ENCODE measurements at regions not wholly inside any gene's neighbourhood (a gene's known extent, or its start where the extent isn't known, plus 50 kb on each side); places are given as distances from the start of the nearest gene placed in this dataset.
"Not testable (repeated sequence)": the region's sequence is repeated elsewhere in the genome, so short reads cannot be mapped to it uniquely, and the experiment has no call there.

GRCh38 chr20:4469910-4470309 is 216.3 kb upstream of the PRNP start:
- no peak for TF ChIP-seq CTCF (IDR thresholded peaks at IDR 0.05; ENCODE audit: control extremely low read depth, extremely low read depth, low read depth, missing control alignments)
- CTCF ChIA-PET: no interaction called here
- POLR2A ChIA-PET: no interaction called here
- no peak for DNase-seq (ENCODE audit: extremely low spot score)

GRCh38 chr20:4468114-4468513 is 218.1 kb upstream of the PRNP start:
- no peak for DNase-seq (ENCODE audit: extremely low spot score)
- POLR2A ChIA-PET: no interaction called here
- no peak for TF ChIP-seq CTCF (IDR thresholded peaks at IDR 0.05; ENCODE audit: control extremely low read depth, extremely low read depth, low read depth, missing control alignments)
- CTCF ChIA-PET: interaction anchor here (1.0 kb wide), 1 partner anchor 12 kb away, joined by 3 read pairs; no protein-coding TSS in a partner anchor

- no peak for DNase-seq (ENCODE audit: extremely low spot score)
- ChIA-PET POLR2A (interaction anchor here (0.6 kb wide), 1 partner anchor 123 kb away, joined by 6 read pairs; no protein-coding TSS in a partner anchor), CTCF (interaction anchor here (1.2 kb wide), 1 partner anchor 12 kb away, joined by 3 read pairs; no protein-coding TSS in a partner anchor)
- no peak for TF ChIP-seq CTCF (IDR thresholded peaks at IDR 0.05; ENCODE audit: control extremely low read depth, extremely low read depth, low read depth, missing control alignments)
Measured at GRCh38 chr20:4465855-4466545, 216.9 kb upstream of the ADRA1D start.

- no peak for TF ChIP-seq CTCF (IDR thresholded peaks at IDR 0.05; ENCODE audit: control extremely low read depth, extremely low read depth, low read depth, missing control alignments)
- POLR2A ChIA-PET: no interaction called here
- DNase-seq (ENCODE audit: extremely low spot score): no peak
- CTCF ChIA-PET: interaction anchor here (1.2 kb wide), 1 partner anchor 11 kb away, joined by 3 read pairs; no protein-coding TSS in a partner anchor
Measured at GRCh38 chr20:4465212-4465611, 216.1 kb upstream of the ADRA1D start.

- CTCF ChIA-PET; POLR2A ChIA-PET; DNase-seq (ENCODE audit: extremely low spot score): not testable (repeated sequence)
Measured at GRCh38 chr20:4462801-4463200, 213.7 kb upstream of the ADRA1D start.

- POLR2A ChIA-PET: no interaction called here
- TF ChIP-seq CTCF (IDR thresholded peaks at IDR 0.05; ENCODE audit: control extremely low read depth, extremely low read depth, low read depth, missing control alignments): no peak
- CTCF ChIA-PET: no interaction called here
- DNase-seq (ENCODE audit: extremely low spot score): no peak
Measured at GRCh38 chr20:4459081-4459480, 210.0 kb upstream of the ADRA1D start.

GRCh38 chr20:4457566-4458543 is 208.8 kb upstream of the ADRA1D start:
- no peak for DNase-seq (ENCODE audit: extremely low spot score)
- TF ChIP-seq CTCF (IDR thresholded peaks at IDR 0.05; ENCODE audit: control extremely low read depth, extremely low read depth, low read depth, missing control alignments): no peak
- ChIA-PET CTCF (no interaction called here), POLR2A (no interaction called here)

All from GM10248 (cell line).